H1 (cell line): ENCODE measurements at regions not wholly inside any gene's neighbourhood (a gene's known extent, or its start where the extent isn't known, plus 50 kb on each side); places are given as distances from the start of the nearest gene placed in this dataset.

ENCODE experiments used
- CTCF ChIA-PET: fragments of 300-600 bp; sonication (Branson Sonifier 250); formaldehyde crosslinking; loops from one replicate; lab custom pipeline; 2021; ENCODE audit not compliant: partially characterized antibody; lab: Charles Lee
- POLR2A ChIA-PET: fragments of 300-600 bp; sonication (Branson Sonifier 250); formaldehyde crosslinking; loops from one replicate; lab custom pipeline; 2021; ENCODE audit warnings: inconsistent platforms; ENCODE audit not compliant: partially characterized antibody; lab: Charles Lee
- DNase-seq, 2 experiments: peaks; one replicate each; pipeline versions ENCODE4 v3.0.0 to v3.0.0-alpha.2; 2010 to 2022; ENCODE audit warnings: low spot score in 2 of 2, low read depth in 1 of 2, mixed read lengths in 1 of 2
- FAIRE-seq: peaks from 2 replicates; lab custom pipeline; 2011; peaks lifted over from hg19 to GRCh38; lab: Jason Lieb, UNC
- H2AFZ ChIP-seq: 2 replicates; pipeline ENCODE4 v1.8.1; 2012; ENCODE audit warnings: low read length, inconsistent platforms
- H2AK5ac ChIP-seq: 2 replicates; pipeline ENCODE4 v1.6.1; 2013; ENCODE audit warnings: low read depth, low read length
- H2BK120ac ChIP-seq: replicated peaks from 2 replicates; pipeline ENCODE3; 2013; ENCODE audit warnings: low read depth, low read length, inconsistent platforms
- H2BK12ac ChIP-seq: 2 replicates; pipeline ENCODE4 v1.6.1; 2013; ENCODE audit warnings: low read depth, low read length
- H2BK15ac ChIP-seq: 2 replicates; pipeline ENCODE4 v1.6.1; 2013; ENCODE audit warnings: low read length
- H2BK20ac ChIP-seq: 2 replicates; pipeline ENCODE4 v1.6.1; 2013; ENCODE audit warnings: low read length
- H2BK5ac ChIP-seq: 2 replicates; pipeline ENCODE4 v1.6.1; 2013; ENCODE audit warnings: low read depth, low read length
- H3K14ac ChIP-seq: 2 replicates; pipeline ENCODE4 v1.6.1; 2013; ENCODE audit warnings: inconsistent platforms; ENCODE audit not compliant: insufficient read length
- H3K18ac ChIP-seq: 2 replicates; pipeline ENCODE4 v1.6.1; 2013; ENCODE audit warnings: low read length; ENCODE audit errors: extremely low read depth
- H3K23ac ChIP-seq: 2 replicates; pipeline ENCODE4 v1.6.1; 2013; ENCODE audit warnings: inconsistent platforms; ENCODE audit not compliant: insufficient read length
- H3K23me2 ChIP-seq: 2 replicates; pipeline ENCODE4 v1.6.1; 2013; ENCODE audit warnings: low read depth, low read length
- H3K27ac ChIP-seq: 2 replicates; pipeline ENCODE4 v1.6.1; 2011; ENCODE audit warnings: low read depth, low read length, inconsistent platforms
- H3K27me3 ChIP-seq, 4 experiments: replicated peaks in 1 of 4; 1 replicate in 1 of 4; 2 replicates in 3 of 4; pipeline versions ENCODE4 v1.6.1 to v1.8.1; 2011 to 2013; ENCODE audit warnings: low read length in 3 of 4, mild to moderate bottlenecking in 3 of 4, inconsistent platforms in 2 of 4, mixed read lengths in 2 of 4, moderate library complexity in 1 of 4; ENCODE audit not compliant: control insufficient read depth in 3 of 4, insufficient read depth in 3 of 4; ENCODE audit errors: extremely low read depth in 1 of 4
- H3K36me3 ChIP-seq, 4 experiments: 2 replicates each; pipeline versions ENCODE4 v1.6.1 to v1.8.1; 2011 to 2013; ENCODE audit warnings: mild to moderate bottlenecking in 4 of 4, low read length in 3 of 4, moderate library complexity in 2 of 4, control low read depth in 1 of 4, inconsistent platforms in 1 of 4; ENCODE audit not compliant: insufficient read depth in 4 of 4, control insufficient read depth in 2 of 4
- H3K4ac ChIP-seq: replicated peaks from 2 replicates; pipeline ENCODE3; 2013; ENCODE audit warnings: low read length, low read depth, mixed read lengths, inconsistent platforms; ENCODE audit not compliant: insufficient read length
- H3K4me1 ChIP-seq, 4 experiments: replicated peaks in 1 of 4; 1 replicate in 1 of 4; 2 replicates in 3 of 4; pipeline versions ENCODE4 v1.6.1 to v1.8.1; 2011 to 2013; ENCODE audit warnings: low read length in 3 of 4, inconsistent platforms in 2 of 4, mixed read lengths in 1 of 4; ENCODE audit not compliant: insufficient read depth in 4 of 4, control insufficient read depth in 3 of 4
- H3K4me2 ChIP-seq, 2 experiments: 2 replicates each; pipeline versions ENCODE4 v1.6.1 to v1.8.1; 2011 to 2013; ENCODE audit warnings: low read depth in 2 of 2, low read length in 2 of 2, control low read depth in 1 of 2, inconsistent platforms in 1 of 2, mild to moderate bottlenecking in 1 of 2; ENCODE audit not compliant: insufficient read depth in 1 of 2
- H3K4me3 ChIP-seq, 4 experiments: fragments of 200-600, 300-600 bp in 1 of 4; sonication (generic), shearing (Covaris generic), sonication (Bioruptor Twin) in 1 of 4; 2 replicates each; pipeline versions ENCODE4 v1.5.1 to v1.8.1; 2011 to 2016; ENCODE audit warnings: low read length in 4 of 4, low read depth in 3 of 4, control low read depth in 2 of 4, inconsistent platforms in 2 of 4, mild to moderate bottlenecking in 2 of 4, mixed read lengths in 1 of 4, moderate library complexity in 1 of 4; ENCODE audit not compliant: insufficient read depth in 2 of 4; ENCODE audit errors: extremely low read depth in 1 of 4
- H3K56ac ChIP-seq: replicated peaks from 2 replicates; pipeline ENCODE3; 2013; ENCODE audit warnings: low read depth, mild to moderate bottlenecking, mixed read lengths, low read length, inconsistent platforms; ENCODE audit not compliant: insufficient read length
- H3K79me1 ChIP-seq: 2 replicates; pipeline ENCODE4 v1.6.1; 2013; ENCODE audit warnings: low read depth, low read length, control low read depth
- H3K79me2 ChIP-seq, 2 experiments: 2 replicates each; pipeline versions ENCODE4 v1.6.1 to v1.8.1; 2012 to 2013; ENCODE audit warnings: low read length in 2 of 2, mild to moderate bottlenecking in 2 of 2, inconsistent platforms in 1 of 2; ENCODE audit not compliant: insufficient read depth in 2 of 2, control insufficient read depth in 1 of 2
- H3K9ac ChIP-seq, 4 experiments: replicated peaks in 1 of 4; 1 replicate in 1 of 4; 2 replicates in 3 of 4; pipeline versions ENCODE4 v1.6.1 to v1.8.1; 2011 to 2013; ENCODE audit warnings: low read depth in 3 of 4, low read length in 3 of 4, control low read depth in 2 of 4, mild to moderate bottlenecking in 2 of 4, moderate library complexity in 2 of 4, inconsistent platforms in 1 of 4; ENCODE audit errors: extremely low read depth in 1 of 4
- H3K9me3 ChIP-seq, 2 experiments: 2 replicates each; pipeline versions ENCODE4 v1.6.1 to v1.8.1; 2012 to 2013; ENCODE audit warnings: mild to moderate bottlenecking in 2 of 2, moderate library complexity in 2 of 2, control low read depth in 1 of 2, inconsistent platforms in 1 of 2, low read depth in 1 of 2, low read length in 1 of 2, mixed read lengths in 1 of 2; ENCODE audit not compliant: insufficient read depth in 2 of 2
- H4K20me1 ChIP-seq, 2 experiments: replicated peaks in 1 of 2; 2 replicates each; pipeline versions ENCODE3 to v1.8.1; 2011 to 2013; ENCODE audit warnings: inconsistent platforms in 2 of 2, low read length in 2 of 2, mild to moderate bottlenecking in 1 of 2; ENCODE audit not compliant: insufficient read depth in 2 of 2, control insufficient read depth in 1 of 2
- H4K5ac ChIP-seq: 2 replicates; pipeline ENCODE4 v1.6.1; 2013; ENCODE audit warnings: low read length, low read depth, mixed read lengths, inconsistent platforms; ENCODE audit not compliant: insufficient read length
- H4K8ac ChIP-seq: 2 replicates; pipeline ENCODE4 v1.8.0; 2013; ENCODE audit warnings: mild to moderate bottlenecking, moderate library complexity, low read length, inconsistent platforms; ENCODE audit not compliant: insufficient read depth; ENCODE audit errors: extremely low read depth
- H4K91ac ChIP-seq: replicated peaks from 2 replicates; pipeline ENCODE3; 2013; ENCODE audit warnings: low read length, mixed read lengths, inconsistent platforms; ENCODE audit not compliant: insufficient read length
- ASH2L ChIP-seq: fragments of 200-600, 300-600 bp; sonication (generic); IDR thresholded peaks from one replicate; pipeline ENCODE4 v1.7.1; 2017; ENCODE audit warnings: low read length
- CBX5 ChIP-seq: fragments of 300-800, 300-1000 bp; sonication (generic); IDR thresholded peaks from 2 replicates; pipeline ENCODE4 v1.7.1; 2016; ENCODE audit warnings: antibody characterized with exemption, low read length, low read depth
- CBX8 ChIP-seq: fragments of 300-800, 300-1000 bp; sonication (generic); IDR thresholded peaks from 2 replicates; pipeline ENCODE4 v1.7.1; 2016; ENCODE audit warnings: low read depth, low read length, borderline replicate concordance
- CHD1 ChIP-seq: IDR thresholded peaks from 2 replicates; pipeline ENCODE4 v1.6.1; 2012; ENCODE audit warnings: low read depth, low read length, improper control_type of control experiment
- CREB1 ChIP-seq: IDR thresholded peaks from 2 replicates; pipeline ENCODE4 v1.6.1; 2012; ENCODE audit warnings: inconsistent platforms
- CTBP2 ChIP-seq: IDR thresholded peaks from 2 replicates; pipeline ENCODE4 v1.7.0; 2011; ENCODE audit warnings: borderline replicate concordance, mild to moderate bottlenecking, moderate library complexity, mixed read lengths, low read length; ENCODE audit not compliant: insufficient read depth, insufficient read length
- CTCF ChIP-seq, 3 experiments: IDR thresholded peaks; 1 replicate in 2 of 3; 2 replicates in 1 of 3; pipeline versions ENCODE4 v1.5.1 to v1.6.1; 2011; ENCODE audit warnings: low read length in 3 of 3, mild to moderate bottlenecking in 3 of 3, inconsistent platforms in 2 of 3, low read depth in 1 of 3, moderate library complexity in 1 of 3; ENCODE audit not compliant: insufficient read depth in 1 of 3; ENCODE audit errors: control extremely low read depth in 1 of 3
- FOSL1 ChIP-seq: IDR thresholded peaks from 2 replicates; pipeline ENCODE4 v1.6.1; 2011; ENCODE audit warnings: mild to moderate bottlenecking, low read depth, low read length, moderate library complexity; ENCODE audit not compliant: insufficient read depth
- GTF2F1 ChIP-seq: IDR thresholded peaks from 2 replicates; pipeline ENCODE4 v1.6.1; 2012; ENCODE audit warnings: low read depth, low read length, improper control_type of control experiment, borderline replicate concordance
- HDAC2 ChIP-seq, 2 experiments: fragments of 300-600 bp in 1 of 2; sonication (generic) in 1 of 2; IDR thresholded peaks; 2 replicates each; pipeline ENCODE4 v1.6.1; 2011 to 2012; ENCODE audit warnings: low read depth in 2 of 2, low read length in 2 of 2, mild to moderate bottlenecking in 2 of 2, moderate library complexity in 2 of 2, borderline replicate concordance in 1 of 2, inconsistent platforms in 1 of 2
- KDM5A ChIP-seq: fragments of 200-600 bp; IDR thresholded peaks from 2 replicates; pipeline ENCODE4 v1.7.1; 2012; ENCODE audit warnings: mild to moderate bottlenecking, low read length, inconsistent platforms, mixed read lengths
- SP2 ChIP-seq: IDR thresholded peaks from 2 replicates; pipeline ENCODE4 v1.6.1; 2012; ENCODE audit warnings: mild to moderate bottlenecking, low read length, inconsistent platforms
- SUZ12 ChIP-seq: fragments of 200-600 bp; sonication (generic); IDR thresholded peaks from 2 replicates; pipeline ENCODE4 v1.6.1; 2012; ENCODE audit warnings: mild to moderate bottlenecking, inconsistent platforms, low read length, moderate library complexity, mixed read lengths
- WGBS, 2 experiments: shearing (Covaris generic) in 1 of 2; methylation state at CpG; one replicate each; pipeline versions ENCODE4 v1.1.6 to v1.1.7; 2013 to 2015; ENCODE audit warnings: low lambda C conversion rate in 2 of 2, mixed read lengths in 2 of 2, inconsistent platforms in 1 of 2, low coverage in 1 of 2, missing lambda C conversion rate in 1 of 2; ENCODE audit not compliant: insufficient replicate concordance in 2 of 2, insufficient coverage in 1 of 2, insufficient read length in 1 of 2; ENCODE audit errors: extremely low coverage in 1 of 2, missing lambda C conversion rate in 1 of 2; 5-methylcytosine and 5-hydroxymethylcytosine counted together

- H3K36me3 ChIP-seq, result no peaks in the 10 kb centered on the region
- H3K23ac ChIP-seq, result no peak overlapping the region
- H3K27ac ChIP-seq, result no peak overlapping the region
- no peak for DNase-seq
- no peaks in the 10 kb centered on the region for H3K9me3 ChIP-seq
- no peak overlapping the region for H2AFZ ChIP-seq
- no peak overlapping the region for H2BK15ac ChIP-seq
- H3K18ac ChIP-seq, result no peak overlapping the region
- ChIA-PET CTCF (interaction anchor here (1.2 kb wide), 1 partner anchor 15 kb away, joined by 3 read pairs; no protein-coding TSS in a partner anchor), POLR2A (no interaction called here)
- no peak overlapping the region for H3K9ac ChIP-seq
- H4K5ac ChIP-seq, result no peak overlapping the region
- H2BK12ac ChIP-seq, result no peak overlapping the region
- no peak overlapping the region for H2BK120ac ChIP-seq
- no peak overlapping the region for H4K8ac ChIP-seq
- no peaks in the 10 kb centered on the region for H3K79me1 ChIP-seq
- no peak overlapping the region for H4K91ac ChIP-seq
- no peak overlapping the region for H3K56ac ChIP-seq
- no peaks in the 10 kb centered on the region for H3K4me1 ChIP-seq
- no peak overlapping the region for H3K4me3 ChIP-seq
- no peak overlapping the region for H3K14ac ChIP-seq
- no peaks in the 10 kb centered on the region for H3K23me2 ChIP-seq
- H3K27me3 ChIP-seq, result no peaks in the 10 kb centered on the region
- no peak overlapping the region for H2AK5ac ChIP-seq
- no peak for FAIRE-seq
- WGBS, 2 experiments, result 74% methylated on average over 2 of the region's 2 CpGs; no CpG with 5 or more reads in 1 of the 2 experiments
- no peak overlapping the region for H2BK5ac ChIP-seq
- H3K4me2 ChIP-seq, result no peak overlapping the region
- H3K4ac ChIP-seq, result no peak overlapping the region
- H3K79me2 ChIP-seq, result no peaks in the 10 kb centered on the region
- H4K20me1 ChIP-seq, result no peaks in the 10 kb centered on the region
- H2BK20ac ChIP-seq, result no peak overlapping the region
- TF ChIP-seq GTF2F1, result no peak
- TF ChIP-seq CBX5, result no peak
- TF ChIP-seq CHD1, result no peak
- no peak for TF ChIP-seq SP2
- no peak for TF ChIP-seq SUZ12
- TF ChIP-seq HDAC2 (IDR thresholded peaks at IDR 0.05; ENCODE audit: borderline replicate concordance in 1 of 2, low read depth in 2 of 2, low read length in 2 of 2), result no peak
- no peak for TF ChIP-seq CREB1
- TF ChIP-seq CBX8, result no peak
- no peak for TF ChIP-seq CTBP2
- no peak for TF ChIP-seq ASH2L
- no peak for TF ChIP-seq KDM5A
- no peak for TF ChIP-seq FOSL1
- no peak for TF ChIP-seq CTCF (IDR thresholded peaks at IDR 0.05; ENCODE audit: control extremely low read depth in 1 of 3, insufficient read depth in 1 of 3, low read depth in 1 of 3, low read length in 3 of 3)
These were observed 282.6 kb upstream of the PTGER4 start for GRCh38 chr5:40397091-40397490.
